ENCODE measurements at regions not wholly inside any gene's neighbourhood (a gene's known extent, or its start where the extent isn't known, plus 50 kb on each side); places are given as distances from the start of the nearest gene placed in this dataset.
A peak's percentile ranks its signal among the peaks of the same experiment; 100 is the strongest.
"Not testable (repeated sequence)": the region's sequence is repeated elsewhere in the genome, so short reads cannot be mapped to it uniquely, and the experiment has no call there.

GRCh38 chr3:18618723-18619122, 193.6 kb upstream of the SATB1 start:
- no peak for DNase-seq

- no peak for DNase-seq
These were observed 186.9 kb upstream of the SATB1 start for GRCh38 chr3:18611991-18612390.

GRCh38 chr3:18609187-18609586, 184.0 kb upstream of the SATB1 start:
- DNase-seq = no peak

GRCh38 chr3:18597919-18598318, 172.8 kb upstream of the SATB1 start:
- no peak for DNase-seq

DNA sequence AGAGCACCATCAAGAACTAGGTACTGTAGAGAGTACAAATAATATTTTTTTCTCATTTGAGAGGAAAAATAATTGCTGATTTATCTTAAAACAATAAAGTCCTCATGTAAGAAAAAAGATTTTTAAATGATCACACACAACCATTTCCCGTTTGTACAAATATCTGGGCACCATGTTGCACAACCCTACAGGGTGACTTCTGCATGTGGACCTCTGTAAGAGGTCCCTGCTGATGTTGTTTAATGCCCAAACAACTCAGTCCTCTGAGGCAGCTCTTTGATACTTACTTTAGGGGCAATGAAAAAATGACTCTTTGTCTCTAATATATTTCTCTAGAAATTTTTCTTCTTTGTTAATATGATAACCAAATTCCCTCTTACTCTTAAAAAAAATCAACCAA, 168.1 kb upstream of the SATB1 start:
- DNase-seq = no peak

DNA sequence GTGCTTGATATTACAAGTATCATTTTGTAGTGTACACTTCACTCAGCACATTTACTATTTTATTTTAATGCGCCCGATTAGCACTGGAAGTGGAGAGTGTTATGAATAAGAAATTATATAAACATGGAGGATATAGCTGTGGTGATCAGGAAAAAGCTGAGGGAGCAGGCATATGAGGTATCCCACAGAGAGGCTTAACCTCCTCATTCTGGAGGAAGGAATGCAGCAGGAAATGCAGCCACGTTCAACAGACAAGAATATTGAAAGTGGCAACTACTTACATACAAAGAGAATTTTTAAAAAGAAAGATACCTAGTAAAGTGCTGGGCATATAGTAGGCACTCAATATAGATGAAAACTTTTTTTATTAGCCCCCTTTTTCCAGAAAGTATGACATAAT, 166.0 kb upstream of the SATB1 start:
- no peak for DNase-seq

- DNase-seq = no peak
These were observed 160.9 kb upstream of the SATB1 start for GRCh38 chr3:18586076-18586475.

GRCh38 chr3:18585004-18585968, 160.1 kb upstream of the SATB1 start:
- no peak for DNase-seq

GRCh38 chr3:18580268-18580667, 155.1 kb upstream of the SATB1 start:
- DNase-seq = no peak

- DNase-seq = no peak
These were observed 154.5 kb upstream of the SATB1 start for GRCh38 chr3:18579661-18580060.

- DNase-seq = no peak
These were observed 150.4 kb upstream of the SATB1 start for GRCh38 chr3:18575573-18575972.

- no peak for DNase-seq
These were observed 147.7 kb upstream of the SATB1 start for GRCh38 chr3:18572809-18573208.

- DNase-seq = no peak
These were observed 142.2 kb upstream of the SATB1 start for GRCh38 chr3:18567293-18567692.

- no peak for DNase-seq
These were observed 137.4 kb upstream of the SATB1 start for GRCh38 chr3:18562364-18563154.

DNA sequence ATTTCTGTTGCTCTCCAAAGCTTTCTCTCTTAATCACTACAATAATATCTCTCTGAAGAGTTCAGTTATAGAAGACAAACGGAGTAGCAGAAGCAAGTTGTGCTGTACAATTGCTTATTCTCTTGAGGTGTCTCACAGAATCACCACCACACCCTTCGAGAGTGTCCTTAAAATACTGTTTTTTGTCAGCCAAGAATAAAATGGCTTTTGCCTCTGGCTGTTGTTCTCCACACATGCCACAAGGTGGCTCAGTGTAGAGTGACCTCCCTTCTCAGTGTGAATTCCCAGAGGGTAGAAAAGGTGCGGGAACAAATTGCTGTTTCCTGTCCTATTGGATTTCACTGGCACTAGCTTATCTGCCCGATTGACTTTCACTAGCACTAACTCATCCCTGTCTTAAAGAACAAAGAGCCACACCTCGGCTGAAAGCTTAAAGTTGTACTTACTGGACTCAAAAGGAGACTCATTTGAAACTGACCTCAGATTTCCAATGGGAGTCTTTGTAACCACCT, 134.2 kb upstream of the SATB1 start:
- peak; percentile 54 for DNase-seq

DNA sequence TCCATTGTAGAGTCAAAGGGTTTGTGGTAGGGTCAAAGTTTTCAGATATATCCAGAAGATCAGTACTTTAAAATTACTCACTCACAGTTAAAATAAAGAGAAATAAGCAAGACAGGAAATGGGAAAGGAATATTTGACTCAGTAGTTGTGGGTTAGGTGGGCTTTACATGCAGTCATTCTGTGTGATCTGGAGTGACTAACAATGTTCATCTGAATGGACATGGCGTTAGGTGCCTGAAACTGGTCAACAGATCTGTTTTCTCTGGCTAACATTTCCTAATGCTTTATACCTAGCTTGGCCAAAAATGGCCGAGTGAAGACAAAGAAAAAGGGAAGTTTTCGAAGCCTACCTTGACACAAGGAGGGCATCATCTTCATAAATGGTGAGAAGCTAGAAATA, 133.4 kb upstream of the SATB1 start:
- DNase-seq = no peak

DNA sequence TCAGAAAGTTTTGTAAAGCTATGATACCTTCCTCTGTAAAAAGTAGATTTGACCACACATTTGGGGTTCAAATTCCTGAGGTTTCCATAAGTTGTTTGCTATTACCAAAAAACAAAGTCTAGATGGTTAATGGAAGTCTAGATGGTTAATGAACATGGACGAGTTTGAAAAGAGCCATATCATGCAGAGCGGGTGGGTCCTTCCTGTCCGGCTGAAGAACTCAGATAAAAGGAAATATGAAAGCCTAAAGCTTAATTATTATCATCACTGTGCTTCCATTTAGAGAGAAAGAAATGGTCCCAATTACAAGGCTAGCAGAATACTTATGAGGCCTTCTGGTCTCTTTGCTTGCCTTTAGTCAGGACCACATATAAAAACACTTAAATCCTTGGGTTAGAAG, 132.1 kb upstream of the SATB1 start:
- DNase-seq = no peak

GRCh38 chr3:18556503-18557135, 131.5 kb upstream of the SATB1 start:
- DNase-seq = no peak

DNA sequence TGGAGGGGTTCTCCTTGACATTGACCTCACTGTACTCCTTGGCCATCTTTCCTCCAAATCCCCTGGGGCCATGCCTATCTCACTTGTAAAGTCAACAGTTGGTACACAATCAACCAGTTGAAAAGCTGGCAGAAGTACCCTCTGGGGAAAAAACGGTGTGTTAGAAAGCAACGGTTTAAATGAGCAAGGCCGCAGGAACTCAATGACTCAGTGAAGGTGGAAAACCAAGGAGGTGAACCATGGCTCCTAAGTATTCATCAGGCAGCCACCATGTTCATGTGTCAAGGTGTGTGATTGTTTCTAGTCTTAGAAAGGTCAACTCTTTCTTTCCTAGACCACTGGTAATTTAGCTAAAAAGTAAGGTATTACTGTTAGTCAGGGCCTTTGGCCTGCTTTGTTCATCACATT, 130.9 kb upstream of the SATB1 start:
- DNase-seq = no peak

DNA sequence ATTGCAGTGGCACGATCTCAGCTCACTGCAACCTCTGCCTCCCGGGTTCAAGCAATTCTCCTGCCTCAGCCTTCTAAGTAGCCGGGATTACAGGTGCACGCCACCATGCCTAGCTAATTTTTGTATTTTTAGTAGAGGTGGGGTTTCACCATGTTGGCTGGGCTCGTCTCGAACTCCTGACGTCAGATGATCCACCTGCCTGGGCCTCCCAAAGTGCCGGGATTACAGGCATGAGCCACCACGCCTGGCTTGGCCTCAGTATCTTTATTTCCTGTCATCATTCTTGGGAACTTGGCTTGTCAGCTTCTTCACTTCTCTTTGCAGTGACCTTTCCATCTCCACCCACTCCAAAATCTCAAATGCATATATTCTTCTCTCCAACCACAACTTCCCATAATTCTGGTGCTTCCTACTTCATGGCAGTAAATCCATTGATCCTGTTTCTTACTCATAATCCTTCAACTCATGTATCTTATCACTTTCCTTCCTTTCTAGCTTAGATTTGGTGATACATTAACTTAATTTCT, 127.5 kb upstream of the SATB1 start:
- DNase-seq = not testable (repeated sequence)

DNA sequence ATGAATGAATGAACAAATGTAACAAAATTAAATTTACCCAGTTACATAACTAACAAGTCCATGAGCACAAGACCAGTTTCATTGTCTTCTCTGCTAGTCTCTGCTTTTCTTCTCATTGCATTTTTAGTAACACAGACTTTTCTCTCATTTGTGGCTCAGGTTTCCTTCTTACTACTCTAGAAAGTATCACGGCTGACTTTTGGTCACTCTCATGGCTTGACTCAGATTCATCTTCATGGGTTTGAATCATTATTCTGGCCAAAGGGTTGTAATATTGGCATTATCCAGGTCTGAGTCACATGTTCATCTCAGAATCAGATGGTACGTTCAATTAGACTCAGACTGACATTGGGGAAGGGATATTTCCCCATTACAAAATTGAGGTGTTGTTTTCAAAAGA, 121.5 kb upstream of the SATB1 start:
- no peak for DNase-seq

DNA sequence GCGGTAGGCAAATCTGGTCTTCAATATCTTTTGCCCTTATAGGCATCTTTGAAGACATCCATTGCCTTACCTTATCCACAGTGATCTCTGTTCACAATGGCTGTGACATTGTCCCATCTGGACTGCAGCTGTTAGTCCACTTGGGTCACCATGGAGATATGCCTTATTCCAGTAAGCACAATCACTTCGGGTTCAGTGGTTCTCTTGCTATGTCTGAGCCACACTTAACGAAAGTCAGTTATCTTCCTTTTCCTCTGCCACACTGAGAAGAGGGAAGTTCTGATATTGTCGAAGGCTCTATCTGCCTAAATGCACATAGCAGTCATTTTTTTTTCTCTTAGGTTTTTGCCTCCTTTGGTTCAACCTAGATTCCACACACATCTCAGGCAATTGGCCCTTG, 119.0 kb upstream of the SATB1 start:
- no peak for DNase-seq

All from renal pelvis (tissue), 1 donor.